Skin epidermis (tissue), 12 donors: ENCODE measurements at regions not wholly inside any gene's neighbourhood (a gene's known extent, or its start where the extent isn't known, plus 50 kb on each side); places are given as distances from the start of the nearest gene placed in this dataset.
A peak's percentile ranks its signal among the peaks of the same experiment; 100 is the strongest.
"Not testable (repeated sequence)": the region's sequence is repeated elsewhere in the genome, so short reads cannot be mapped to it uniquely, and the experiment has no call there.

Experiments used
- H3K27ac ChIP-seq, 21 experiments: fragments of 200-600 bp; sonication (generic) in 11 of 21; one replicate each; pipeline ENCODE4 v1.5.0; 2020; ENCODE audit warnings: mild to moderate bottlenecking in 3 of 21, inconsistent platforms in 2 of 21, moderate library complexity in 2 of 21
- H3K4me3 ChIP-seq, 7 experiments: fragments of 200-600 bp; sonication (generic) in 2 of 7; one replicate each; pipeline ENCODE4 v1.5.0; 2020; ENCODE audit warnings: inconsistent platforms in 2 of 7, mild to moderate bottlenecking in 2 of 7, moderate library complexity in 1 of 7

DNA sequence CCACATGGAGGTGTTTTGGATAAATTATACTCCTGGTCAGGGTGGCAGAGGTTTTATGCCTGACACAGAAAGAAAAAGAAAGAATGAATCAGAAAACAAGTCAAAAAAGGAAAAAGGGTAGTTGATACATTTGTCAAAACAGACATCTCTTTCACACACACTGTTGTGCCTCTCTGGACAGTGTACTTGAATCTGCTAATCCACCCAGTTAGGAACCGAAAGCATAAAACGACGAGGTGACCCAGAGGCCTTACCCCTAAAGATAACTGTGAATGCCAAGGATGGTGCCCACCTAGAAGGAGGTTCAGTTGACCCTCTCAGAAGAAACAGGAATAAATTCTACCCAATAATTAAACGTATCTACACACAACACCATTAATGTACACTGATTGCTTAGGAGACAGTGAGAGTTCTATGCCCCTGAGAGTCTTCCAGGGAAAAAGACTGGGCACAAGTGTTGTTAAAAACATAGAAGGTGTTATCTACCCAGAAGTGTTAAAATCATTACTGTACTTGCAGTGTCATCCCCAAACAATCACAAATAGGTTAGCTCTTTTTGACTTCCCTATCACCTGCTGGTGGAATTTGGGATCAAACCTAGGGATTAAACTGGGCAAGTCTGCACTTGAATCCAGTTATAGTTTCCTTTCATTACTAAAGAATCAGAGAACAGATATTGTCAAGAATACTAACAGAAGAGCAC is 123.2 kb upstream of the DNAJC10 start:
- H3K27ac ChIP-seq, result peak overlapping the region in 2 of 21 experiments; percentile 35 to 41
- no peak overlapping the region for H3K4me3 ChIP-seq

DNA sequence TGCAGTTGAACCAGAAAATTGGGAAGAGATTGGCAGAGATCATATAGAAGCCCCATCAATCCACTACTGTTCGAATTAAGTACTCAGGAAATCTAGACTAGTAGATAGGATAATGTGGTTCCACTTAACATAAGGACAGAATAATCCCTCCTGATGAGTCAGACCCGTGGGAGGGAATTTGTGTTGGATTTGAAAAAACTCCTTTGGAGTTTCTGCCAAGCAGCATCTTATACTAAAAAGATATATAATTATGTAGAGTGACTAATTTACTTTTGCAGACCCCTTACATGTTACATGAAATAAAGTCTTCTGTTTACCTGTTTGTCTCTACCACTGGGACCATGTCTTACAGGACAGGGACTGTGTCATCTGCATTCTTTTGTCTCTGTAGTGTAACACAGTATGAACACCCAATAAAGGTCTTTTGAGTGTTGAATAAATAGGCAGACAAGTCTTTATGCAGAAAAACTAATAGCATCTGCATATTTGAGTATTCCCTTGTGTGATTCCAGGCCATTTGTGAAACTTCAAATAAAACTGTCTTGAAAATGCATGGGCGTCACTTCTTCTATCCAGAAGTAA is 122.6 kb upstream of the DNAJC10 start:
- Histone ChIP-seq H3K4me3 (no peak overlapping the region), H3K27ac (peak overlapping the region in 2 of 21 experiments; percentile 35 to 41)

GRCh38 chr2:182594286-182594685 is 121.8 kb upstream of the DNAJC10 start:
- no peak overlapping the region for H3K4me3 ChIP-seq
- H3K27ac ChIP-seq, result no peak overlapping the region

DNA sequence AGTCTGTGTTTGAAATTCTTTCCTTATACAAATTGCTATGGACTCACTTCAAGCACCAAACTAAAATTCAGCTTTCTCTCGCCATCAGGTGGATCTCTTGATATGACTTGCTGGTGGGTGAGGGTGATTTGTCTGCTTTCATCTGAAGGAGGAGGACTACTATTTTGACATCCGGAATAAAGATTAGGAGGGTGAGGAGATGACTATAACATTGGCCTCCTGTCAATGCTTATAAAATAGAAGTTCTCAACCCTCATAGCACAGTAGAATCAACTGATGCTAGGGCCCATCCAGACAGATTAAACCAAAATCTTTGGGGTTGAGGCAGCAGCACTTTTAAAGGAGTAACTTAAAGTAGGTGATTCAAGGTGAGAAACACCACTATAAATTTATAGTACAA is 120.4 kb upstream of the DNAJC10 start:
- no peak overlapping the region for H3K27ac ChIP-seq
- H3K4me3 ChIP-seq, result no peak overlapping the region

DNA sequence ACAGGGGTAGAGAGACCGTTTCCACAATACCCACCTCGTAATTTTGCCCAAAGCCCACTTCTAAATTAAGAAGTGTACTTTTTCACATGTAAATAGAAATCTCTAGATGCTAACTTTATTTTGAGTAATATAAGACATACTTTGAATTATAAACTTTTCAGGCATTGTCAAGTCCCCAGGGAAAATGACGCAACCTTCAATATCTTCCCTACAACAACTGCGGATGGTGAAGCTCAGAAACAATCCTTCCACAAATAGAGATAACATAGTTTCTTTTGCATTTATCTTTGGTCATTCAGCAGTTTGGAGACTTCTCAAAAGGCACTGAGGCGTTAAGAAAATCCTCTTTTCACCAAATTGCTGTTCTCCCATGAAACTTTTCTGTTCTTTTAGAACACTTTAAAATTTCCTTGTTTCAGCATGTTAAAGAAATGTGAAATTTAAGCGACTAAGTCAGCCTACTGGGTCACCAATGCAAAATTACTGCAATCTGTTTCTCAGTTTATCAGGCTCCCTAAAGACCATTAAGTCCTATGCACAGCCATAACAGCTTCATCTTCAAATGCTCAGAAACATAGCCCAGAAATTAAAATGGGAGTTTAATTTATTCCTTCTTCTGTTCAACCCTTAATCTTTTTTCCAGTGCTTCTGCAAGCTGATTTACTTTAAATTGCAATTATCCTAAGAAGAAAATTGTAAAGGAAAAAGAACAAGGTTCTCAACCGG is 118.3 kb upstream of the DNAJC10 start:
- no peak overlapping the region for H3K27ac ChIP-seq
- H3K4me3 ChIP-seq, result no peak overlapping the region

DNA sequence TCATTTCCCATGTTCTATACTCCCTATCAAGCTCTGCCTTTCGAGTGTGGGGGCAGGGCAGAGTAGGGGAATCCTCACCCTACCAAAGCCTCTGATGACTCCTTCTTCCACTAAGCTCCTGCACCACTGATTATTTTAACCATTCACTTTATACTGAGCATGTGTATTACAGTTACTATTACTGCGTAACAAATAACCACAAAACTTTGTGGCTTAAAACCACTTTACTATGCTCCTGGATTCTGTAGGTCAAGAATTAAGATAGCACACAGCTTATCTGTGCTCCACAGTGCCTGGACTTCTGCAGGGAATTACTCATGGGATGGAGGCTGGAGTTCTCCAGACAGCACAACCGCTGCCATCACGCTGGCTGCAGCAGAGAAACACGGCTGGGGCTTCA is 117.4 kb upstream of the DNAJC10 start:
- no peak overlapping the region for H3K4me3 ChIP-seq
- no peak overlapping the region for H3K27ac ChIP-seq

- Histone ChIP-seq H3K27ac (no peak overlapping the region), H3K4me3 (no peak overlapping the region)
Observed at GRCh38 chr2:182605166-182605565, 110.9 kb upstream of the DNAJC10 start.

DNA sequence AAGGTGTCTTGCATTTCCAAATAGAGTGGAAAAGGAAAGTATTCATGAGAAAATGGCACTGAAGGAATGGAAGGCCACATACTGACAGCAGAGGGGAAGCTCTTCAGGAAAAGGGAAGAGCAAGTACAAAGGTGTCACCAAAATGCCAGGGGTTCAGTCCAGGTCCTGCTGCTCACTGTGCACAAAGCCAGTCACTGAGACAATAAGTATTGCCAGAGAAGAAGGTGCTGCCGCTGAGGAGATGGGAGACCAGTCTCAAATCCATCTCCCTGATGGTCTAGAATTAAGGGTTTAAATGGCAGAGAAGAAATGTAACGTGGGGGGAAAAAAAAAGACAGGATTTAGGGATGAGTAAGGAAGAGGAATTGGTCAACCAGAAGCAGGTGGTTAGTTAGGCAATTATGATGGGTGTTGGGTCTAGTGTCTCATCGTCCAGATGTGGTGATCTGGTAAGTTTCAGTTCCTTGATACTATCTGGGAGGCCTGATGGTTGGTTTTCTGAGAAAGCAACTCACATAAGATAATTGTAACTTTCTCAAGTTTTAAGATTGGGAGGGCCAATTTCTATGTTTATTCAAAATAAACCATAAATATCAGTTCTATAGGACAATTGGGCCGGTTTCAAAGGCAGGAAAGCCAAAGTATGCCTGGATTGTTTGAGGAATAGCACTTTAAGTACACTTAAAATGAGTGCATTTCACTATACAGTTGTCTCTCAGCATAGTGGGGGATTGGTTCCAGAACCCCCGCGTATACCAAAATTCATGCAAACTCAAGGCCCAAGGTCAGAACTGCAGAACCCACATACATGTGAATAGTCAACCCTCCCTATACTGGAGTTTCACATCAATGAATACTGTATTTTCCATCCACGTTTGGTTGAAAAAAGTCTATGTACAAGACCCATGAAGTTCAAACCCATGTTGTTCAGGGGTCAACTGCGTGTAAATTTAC is 109.1 kb upstream of the DNAJC10 start:
- H3K27ac ChIP-seq, result no peak overlapping the region
- H3K4me3 ChIP-seq, result no peak overlapping the region

DNA sequence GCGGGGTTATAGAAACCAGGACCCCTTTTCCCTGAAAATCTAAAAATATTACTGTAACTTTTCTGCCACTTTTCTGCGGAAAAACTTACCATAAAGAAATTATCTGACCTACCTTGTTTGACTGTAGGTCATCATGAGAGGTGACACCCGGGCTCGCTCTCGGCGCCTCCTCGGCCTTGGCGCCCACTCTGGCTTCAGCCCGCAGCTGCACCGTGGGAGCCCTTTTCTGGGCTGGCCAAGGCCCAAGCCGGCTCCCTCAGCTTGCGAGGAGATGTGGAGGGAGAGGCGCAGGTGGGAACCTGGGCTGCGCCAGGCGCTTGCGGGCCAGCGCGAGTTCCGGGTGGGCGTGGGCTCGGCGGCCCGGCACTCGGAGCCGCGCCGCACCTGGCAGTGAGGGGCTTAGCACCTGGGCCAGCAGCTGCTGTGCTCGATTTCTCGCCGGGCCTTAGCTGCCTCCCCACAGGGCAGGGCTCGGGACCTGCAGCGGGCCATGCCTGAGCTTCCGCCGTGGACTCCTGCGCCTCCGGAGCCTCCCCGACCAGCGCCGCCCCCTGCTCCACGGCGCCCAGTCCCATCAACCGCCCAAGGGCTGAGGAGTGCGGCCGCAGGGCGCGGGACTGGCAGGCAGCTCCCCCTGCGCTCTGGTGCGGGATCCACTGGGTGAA is 107.7 kb upstream of the DNAJC10 start:
- no peak overlapping the region for H3K4me3 ChIP-seq
- no peak overlapping the region for H3K27ac ChIP-seq

DNA sequence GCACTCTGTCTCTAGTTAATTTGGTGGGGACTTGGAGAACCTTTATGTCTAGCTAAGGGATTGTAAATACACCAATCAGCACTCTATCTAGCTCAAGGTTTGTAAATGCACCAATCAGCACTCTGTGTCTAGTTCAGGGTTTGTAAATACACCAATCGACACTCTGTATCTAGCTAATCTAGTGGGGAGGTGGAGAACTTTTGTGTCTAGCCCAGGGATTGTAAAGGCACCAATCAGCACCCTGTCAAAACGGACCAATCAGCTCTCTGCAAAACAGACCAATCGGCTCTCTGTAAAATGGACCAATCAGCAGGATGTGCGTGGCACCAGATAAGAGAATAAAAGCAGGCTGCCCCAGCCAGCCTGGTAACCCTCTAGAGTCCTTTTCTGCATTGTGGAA is 107.1 kb upstream of the DNAJC10 start:
- not testable (repeated sequence) for H3K4me3 ChIP-seq, H3K27ac ChIP-seq

- H3K4me3 ChIP-seq, result no peak overlapping the region
Observed at GRCh38 chr2:182610231-182610630, 105.8 kb upstream of the DNAJC10 start.

DNA sequence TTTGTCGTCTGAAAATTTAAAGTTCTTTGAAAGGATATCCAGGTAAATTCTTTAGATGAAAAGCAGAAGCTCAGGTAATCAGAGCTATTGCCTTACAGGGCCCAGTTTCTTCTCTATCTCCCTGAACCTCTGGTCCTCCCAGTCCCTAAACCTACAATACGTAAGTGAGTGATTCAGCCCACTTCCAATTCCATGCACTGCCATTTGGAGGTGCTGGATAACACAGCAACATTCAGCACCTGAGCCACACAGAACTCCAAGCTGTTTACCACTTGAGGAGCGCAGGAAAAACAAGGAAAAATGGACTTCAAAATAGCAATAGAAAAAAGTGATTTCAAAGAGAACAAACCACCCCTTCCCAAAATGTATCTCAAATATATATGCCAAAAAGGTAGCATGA is 105.0 kb upstream of the DNAJC10 start:
- no peak overlapping the region for H3K4me3 ChIP-seq
- H3K27ac ChIP-seq, result no peak overlapping the region

More at GRCh38 chr2:182610231-182610630, 105.8 kb upstream of the DNAJC10 start:
- H3K27ac ChIP-seq, result no peak overlapping the region

DNA sequence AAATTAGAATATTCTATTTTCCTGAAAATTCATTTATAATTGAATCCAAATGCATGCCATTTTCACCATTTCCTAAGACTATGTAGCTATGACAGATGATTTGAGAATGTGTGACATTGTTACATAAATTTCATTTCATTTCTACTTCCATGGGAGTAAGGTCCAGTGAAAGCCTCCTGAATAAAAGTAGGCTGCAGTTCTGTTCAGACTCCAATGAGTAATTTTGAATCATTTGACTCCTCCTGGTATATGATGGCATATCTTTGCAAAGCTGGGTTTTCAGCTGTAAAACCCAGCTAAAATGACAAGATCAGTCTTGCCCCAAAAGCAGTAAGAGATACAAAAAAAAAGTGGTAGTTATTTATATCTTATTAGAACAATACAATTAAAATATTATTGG is 101.0 kb upstream of the DNAJC10 start:
- H3K27ac ChIP-seq, result no peak overlapping the region
- no peak overlapping the region for H3K4me3 ChIP-seq

DNA sequence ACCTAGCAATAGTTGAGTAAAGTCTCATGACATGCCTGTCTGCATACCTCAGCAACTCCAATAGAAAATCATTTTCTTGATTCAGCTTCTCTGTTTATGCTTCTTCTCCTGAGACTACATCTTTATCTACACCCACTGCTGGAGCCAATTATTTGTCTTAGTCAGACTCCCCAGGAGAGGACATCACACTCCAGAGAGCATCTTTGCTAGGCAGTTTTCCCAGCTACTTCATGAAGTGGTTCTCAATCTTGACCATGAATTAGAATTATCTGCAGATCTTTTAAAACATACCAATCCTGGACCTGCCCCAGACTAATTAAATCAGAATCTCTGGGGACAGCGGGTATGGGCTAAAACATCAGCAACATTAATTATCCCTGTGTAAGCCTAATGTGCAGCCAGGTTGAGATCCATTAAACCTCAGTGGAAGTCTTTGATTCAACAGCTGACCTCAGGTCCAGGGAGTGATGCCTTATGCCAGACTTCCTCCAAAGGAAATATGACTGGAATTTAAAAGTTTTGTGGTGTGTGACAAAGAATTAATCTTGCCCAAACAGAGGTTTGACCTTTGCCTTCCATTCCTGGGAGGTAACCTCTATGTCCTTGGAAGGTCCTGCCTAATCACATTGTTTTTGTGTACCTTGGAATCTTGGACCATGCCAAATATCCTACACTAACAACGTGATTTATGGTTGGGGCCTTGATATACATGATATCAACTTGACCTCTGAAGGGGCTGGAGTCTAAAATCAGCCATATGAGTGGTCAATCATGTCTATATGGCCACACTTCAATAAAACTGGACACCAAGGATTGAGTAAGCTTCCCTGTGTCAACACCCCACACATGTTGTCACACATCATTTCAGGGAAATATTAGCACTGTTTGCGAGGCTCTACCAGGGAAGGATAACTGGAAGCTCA is 99.3 kb upstream of the DNAJC10 start:
- no peak overlapping the region for H3K4me3 ChIP-seq
- no peak overlapping the region for H3K27ac ChIP-seq

DNA sequence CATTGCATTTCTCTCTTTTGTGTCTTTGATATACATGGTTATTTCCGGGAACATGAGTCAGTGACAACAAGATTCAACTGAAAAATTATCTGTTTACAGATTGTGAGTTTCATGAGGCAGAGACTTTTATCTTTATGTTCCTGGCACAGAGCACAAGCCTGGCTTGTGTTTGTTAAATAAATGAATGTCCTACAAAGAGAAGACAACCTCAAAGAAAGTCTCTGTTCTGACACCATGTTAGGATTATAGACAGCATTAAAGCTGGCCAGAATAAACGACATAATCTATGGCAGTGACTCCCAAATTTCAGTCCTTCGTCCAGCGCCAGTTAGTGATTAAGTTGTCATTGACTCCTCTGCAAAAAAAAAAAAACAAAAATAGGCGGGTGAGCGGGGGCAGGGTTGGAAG is 97.4 kb upstream of the DNAJC10 start:
- Histone ChIP-seq H3K4me3 (no peak overlapping the region), H3K27ac (no peak overlapping the region)

GRCh38 chr2:182619276-182619675 is 96.8 kb upstream of the DNAJC10 start:
- Histone ChIP-seq H3K27ac (no peak overlapping the region), H3K4me3 (no peak overlapping the region)

GRCh38 chr2:182621191-182621590 is 94.9 kb upstream of the DNAJC10 start:
- Histone ChIP-seq H3K27ac (no peak overlapping the region), H3K4me3 (no peak overlapping the region)

- no peak overlapping the region for H3K27ac ChIP-seq
- H3K4me3 ChIP-seq, result no peak overlapping the region
Observed at GRCh38 chr2:182621810-182622209, 94.2 kb upstream of the DNAJC10 start.

DNA sequence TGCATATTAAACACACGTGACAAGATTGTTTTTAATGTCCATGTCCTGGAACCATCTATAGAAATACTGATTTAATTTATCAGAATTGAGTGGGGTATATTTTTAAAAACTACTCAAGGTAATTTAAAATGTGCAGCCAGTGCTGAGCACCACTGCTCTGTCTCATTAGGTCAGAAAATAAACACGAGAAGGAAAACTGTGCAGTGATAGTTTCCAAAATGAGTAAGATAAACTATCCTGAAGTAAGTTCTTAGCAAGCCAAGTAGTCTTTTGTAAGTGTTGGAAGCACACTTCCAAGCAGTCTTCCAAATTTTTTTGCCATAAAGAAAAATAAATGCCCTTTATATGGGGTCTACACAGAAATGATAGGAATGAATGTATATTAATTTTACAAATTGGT is 93.8 kb upstream of the DNAJC10 start:
- Histone ChIP-seq H3K4me3 (no peak overlapping the region), H3K27ac (no peak overlapping the region)
